ENCODE measurements at regions not wholly inside any gene's neighbourhood (a gene's known extent, or its start where the extent isn't known, plus 50 kb on each side); places are given as distances from the start of the nearest gene placed in this dataset.
"Not testable (repeated sequence)": the region's sequence is repeated elsewhere in the genome, so short reads cannot be mapped to it uniquely, and the experiment has no call there.

GRCh38 chr5:34244281-34245031 lies 201.4 kb upstream of the C1QTNF3 start:
- 0 to 2% (median 0%) methylated on average over 2 to 23 of the region's 41 CpGs; no CpG with 5 or more reads in 1 of the 4 donors for WGBS, 4 donors
- H3K27me3 ChIP-seq; H3K9me3 ChIP-seq (replicated peaks in 1 of 3); intact Hi-C loops (cut with DNase I); H3K36me3 ChIP-seq (replicated peaks in 1 of 2); H3K4me1 ChIP-seq (replicated peaks in 1 of 2): not testable (repeated sequence)
- Histone ChIP-seq H3K4me3 (peak overlapping the region in 2 of 4 donors; percentile 22 to 79), H3K27ac (peak overlapping the region in 4 of 5 donors; percentile 54 to 97 (median 81))
- DNase-seq: peak; percentile 68 to 81 (median 74)
- peak in 1 of 2 donors; percentile 47 for TF ChIP-seq POLR2A (IDR thresholded peaks at IDR 0.05)

GRCh38 chr5:34245032-34245394 lies 202.0 kb upstream of the C1QTNF3 start:
- H3K27ac ChIP-seq: peak overlapping the region in 4 of 5 donors; percentile 54 to 97 (median 81)
- not testable (repeated sequence) for H3K9me3 ChIP-seq (replicated peaks in 1 of 3)
- WGBS, 4 donors: 0% methylated on average over 6 of the region's 31 CpGs; no CpG with 5 or more reads in 3 of the 4 donors

GRCh38 chr5:34245813-34246212 lies 202.8 kb upstream of the C1QTNF3 start:
- H3K4me3 ChIP-seq; H3K9me3 ChIP-seq (replicated peaks in 1 of 3); H3K36me3 ChIP-seq (replicated peaks in 1 of 2); H3K4me1 ChIP-seq (replicated peaks in 1 of 2); H3K27me3 ChIP-seq; intact Hi-C loops (cut with DNase I); H3K27ac ChIP-seq; DNase-seq: not testable (repeated sequence)
- 33 to 63% (median 46%) methylated on average over 1 to 2 of the region's 2 CpGs for WGBS, 4 donors

More at GRCh38 chr5:34245032-34245394, 202.0 kb upstream of the C1QTNF3 start:
- H3K36me3 ChIP-seq (replicated peaks in 1 of 2); H3K27me3 ChIP-seq; intact Hi-C loops (cut with DNase I); H3K4me1 ChIP-seq (replicated peaks in 1 of 2); DNase-seq: not testable (repeated sequence)
- peak overlapping the region in 2 of 4 donors; percentile 22 to 79 for H3K4me3 ChIP-seq

GRCh38 chr5:34258598-34258997 lies 215.6 kb upstream of the C1QTNF3 start:
- H3K36me3 ChIP-seq (replicated peaks in 1 of 2); H3K9me3 ChIP-seq (replicated peaks in 1 of 3); intact Hi-C loops (cut with DNase I); H3K4me3 ChIP-seq; H3K4me1 ChIP-seq (replicated peaks in 1 of 2); H3K27ac ChIP-seq; DNase-seq; H3K27me3 ChIP-seq: not testable (repeated sequence)

GRCh38 chr5:34261020-34261419 lies 218.0 kb upstream of the C1QTNF3 start:
- H3K27me3 ChIP-seq; DNase-seq; intact Hi-C loops (cut with DNase I); H3K36me3 ChIP-seq (replicated peaks in 1 of 2); H3K9me3 ChIP-seq (replicated peaks in 1 of 3); H3K4me3 ChIP-seq; H3K27ac ChIP-seq; H3K4me1 ChIP-seq (replicated peaks in 1 of 2): not testable (repeated sequence)
- 54 to 63% (median 59%) methylated on average over 3 of the region's 4 CpGs for WGBS, 4 donors

GRCh38 chr5:34266151-34266550 lies 223.1 kb upstream of the C1QTNF3 start:
- H3K4me3 ChIP-seq; intact Hi-C loops (cut with DNase I); H3K27ac ChIP-seq; H3K9me3 ChIP-seq (replicated peaks in 1 of 3); H3K27me3 ChIP-seq; H3K4me1 ChIP-seq (replicated peaks in 1 of 2); DNase-seq; H3K36me3 ChIP-seq (replicated peaks in 1 of 2): not testable (repeated sequence)

GRCh38 chr5:34296759-34297158 lies 253.7 kb upstream of the C1QTNF3 start:
- DNase-seq; intact Hi-C loops (cut with DNase I); H3K4me1 ChIP-seq (replicated peaks in 1 of 2); H3K36me3 ChIP-seq (replicated peaks in 1 of 2); H3K4me3 ChIP-seq; H3K9me3 ChIP-seq (replicated peaks in 1 of 3); H3K27ac ChIP-seq; H3K27me3 ChIP-seq: not testable (repeated sequence)
- 17 to 50% (median 35%) methylated on average over 1 of the region's 1 CpG for WGBS, 4 donors

- H3K9me3 ChIP-seq (replicated peaks in 1 of 3); intact Hi-C loops (cut with DNase I); H3K27ac ChIP-seq; H3K36me3 ChIP-seq (replicated peaks in 1 of 2); H3K4me3 ChIP-seq; H3K4me1 ChIP-seq (replicated peaks in 1 of 2); H3K27me3 ChIP-seq; DNase-seq: not testable (repeated sequence)
- WGBS, 4 donors: 42 to 60% (median 56%) methylated on average over 2 of the region's 2 CpGs
Measured at GRCh38 chr5:34329201-34329600, 286.2 kb upstream of the C1QTNF3 start.

- intact Hi-C loops (cut with DNase I); H3K27me3 ChIP-seq; H3K4me1 ChIP-seq (replicated peaks in 1 of 2); H3K9me3 ChIP-seq (replicated peaks in 1 of 3); H3K36me3 ChIP-seq (replicated peaks in 1 of 2); DNase-seq; H3K4me3 ChIP-seq; H3K27ac ChIP-seq: not testable (repeated sequence)
Measured at GRCh38 chr5:34329611-34330108, 286.6 kb upstream of the C1QTNF3 start.

GRCh38 chr5:34331928-34332454 lies 289.0 kb upstream of the C1QTNF3 start:
- intact Hi-C loops (cut with DNase I); H3K27ac ChIP-seq; H3K9me3 ChIP-seq (replicated peaks in 1 of 3); H3K4me1 ChIP-seq (replicated peaks in 1 of 2); H3K4me3 ChIP-seq; H3K36me3 ChIP-seq (replicated peaks in 1 of 2); DNase-seq; H3K27me3 ChIP-seq: not testable (repeated sequence)

- WGBS, 4 donors: 56 to 75% (median 65%) methylated on average over 1 of the region's 1 CpG
- H3K27ac ChIP-seq; H3K27me3 ChIP-seq; DNase-seq; H3K36me3 ChIP-seq (replicated peaks in 1 of 2); H3K4me3 ChIP-seq; H3K9me3 ChIP-seq (replicated peaks in 1 of 3); H3K4me1 ChIP-seq (replicated peaks in 1 of 2); intact Hi-C loops (cut with DNase I): not testable (repeated sequence)
Measured at GRCh38 chr5:34339408-34340001, 296.5 kb upstream of the C1QTNF3 start.

All from adrenal gland (tissue), 9 donors.